Ovary (tissue), 3 donors: ENCODE measurements at regions not wholly inside any gene's neighbourhood (a gene's known extent, or its start where the extent isn't known, plus 50 kb on each side); places are given as distances from the start of the nearest gene placed in this dataset.

Source experiments
- CTCF ChIP-seq, 3 donors: fragments of 450-650 bp in 2 of 3; fragments of 200-600 bp in 1 of 3; IDR thresholded peaks; one replicate each; pipeline versions ENCODE4 v1.5.1 to v1.8.0; 2016 to 2022; ENCODE audit warnings: antibody characterized with exemption in 3 of 3, mild to moderate bottlenecking in 1 of 3
- POLR2A ChIP-seq: fragments of 450-650 bp; IDR thresholded peaks from one replicate; pipeline ENCODE4 v1.6.1; 2017; ENCODE audit warnings: antibody characterized with exemption, mild to moderate bottlenecking, moderate library complexity
- donor health status: DM: no; HTN: no; CAD: no.

- TF ChIP-seq CTCF (IDR thresholded peaks at IDR 0.05) (no peak), POLR2A (no peak)
Observed at GRCh38 chr5:88090506-88090905, 178.1 kb downstream of the TMEM161B start.
